Activated naive CD4-positive, alpha-beta T cell treated with anti-CD3 and anti-CD28 coated beads, Interleukin-2, amount 50 U/mL, for 16 hours (primary cell): ENCODE measurements at regions not wholly inside any gene's neighbourhood (a gene's known extent, or its start where the extent isn't known, plus 50 kb on each side); places are given as distances from the start of the nearest gene placed in this dataset.

Source experiments
- DNase-seq: peaks from one replicate; pipeline ENCODE4 v3.0.0-alpha.2; 2020

DNA sequence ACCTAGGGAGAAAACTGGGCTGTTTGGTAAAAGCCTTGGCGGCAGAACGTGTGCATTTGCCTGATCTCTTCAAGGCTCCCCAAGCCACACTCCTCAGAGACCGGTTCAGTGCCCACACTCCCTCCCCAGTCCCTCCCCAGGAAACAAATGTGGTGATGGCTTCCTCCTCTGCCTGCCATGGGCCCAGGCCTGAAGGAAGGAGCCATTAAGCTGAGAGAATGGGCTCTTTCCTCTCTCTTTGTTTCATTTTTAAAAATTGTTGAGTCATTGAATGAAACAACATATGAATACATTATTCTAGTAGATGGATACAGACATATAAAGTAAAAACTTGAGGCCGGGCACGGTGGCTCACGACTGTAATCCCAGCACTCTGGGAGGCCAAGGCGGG lies 50.6 kb upstream of the YWHAQ start:
- no peak for DNase-seq

- no peak for DNase-seq
These were observed 54.8 kb upstream of the YWHAQ start for GRCh38 chr2:9685637-9686036.

DNA sequence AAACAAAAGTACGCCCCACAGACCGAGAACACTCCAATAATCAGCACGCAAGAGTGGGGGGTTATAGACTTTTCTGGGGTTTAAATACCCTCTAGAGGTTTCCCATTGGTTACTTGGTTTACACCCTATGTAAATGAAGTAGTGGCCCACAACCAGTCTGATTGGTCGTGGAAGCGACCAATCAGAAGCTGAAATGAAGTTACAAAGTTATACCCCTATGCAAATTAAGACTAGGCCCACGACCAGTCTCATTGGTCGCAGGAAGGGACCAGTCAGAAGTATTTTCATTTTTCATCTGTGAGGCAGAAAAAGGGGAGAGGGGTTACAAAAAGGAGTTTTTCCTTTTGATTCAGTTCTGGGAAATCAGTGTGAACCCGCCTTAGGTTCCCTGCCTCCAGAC lies 55.3 kb upstream of the YWHAQ start:
- no peak for DNase-seq

GRCh38 chr2:9690252-9690651 lies 59.5 kb upstream of the YWHAQ start:
- DNase-seq: no peak

- no peak for DNase-seq
These were observed 60.1 kb upstream of the YWHAQ start for GRCh38 chr2:9690716-9691498.

GRCh38 chr2:9692456-9693195 lies 61.8 kb upstream of the YWHAQ start:
- no peak for DNase-seq

DNA sequence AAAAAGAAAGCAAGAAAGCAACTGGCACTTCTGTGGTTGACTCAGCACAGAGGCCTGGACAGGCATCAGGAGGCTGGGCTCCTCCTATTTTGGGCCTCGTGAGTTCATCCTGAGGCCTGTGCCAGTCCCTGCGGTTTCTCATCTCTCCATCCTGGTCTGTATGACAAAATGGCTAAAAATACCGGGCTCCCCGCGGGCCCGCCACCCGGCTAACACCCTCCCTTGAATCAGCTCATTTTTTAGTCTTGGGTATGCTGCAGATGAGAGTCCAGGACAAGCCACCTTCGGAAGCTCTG lies 62.3 kb upstream of the YWHAQ start:
- DNase-seq: no peak

- DNase-seq: no peak
These were observed 62.8 kb upstream of the YWHAQ start for GRCh38 chr2:9693646-9694045.

- no peak for DNase-seq
These were observed 64.0 kb upstream of the YWHAQ start for GRCh38 chr2:9694661-9695234.

DNA sequence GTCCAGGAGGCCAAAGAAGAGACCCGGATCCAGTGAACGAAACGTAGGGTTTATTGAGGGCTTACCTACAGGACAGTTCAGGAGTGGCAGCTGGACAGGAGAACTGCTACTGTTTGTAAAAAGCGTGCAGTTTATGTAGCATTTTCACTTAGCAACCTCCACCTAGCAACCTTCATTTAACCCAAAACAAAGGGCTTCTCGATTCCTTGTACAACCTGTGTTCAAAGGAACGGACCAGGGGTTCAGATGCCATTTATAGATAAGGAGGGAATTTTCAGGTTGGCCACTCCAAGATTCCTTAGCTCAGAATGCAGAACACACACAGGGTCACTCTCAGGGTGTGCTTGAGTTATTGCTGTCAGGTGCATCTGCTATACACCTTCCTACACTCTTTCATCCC lies 65.1 kb upstream of the YWHAQ start:
- no peak for DNase-seq

DNA sequence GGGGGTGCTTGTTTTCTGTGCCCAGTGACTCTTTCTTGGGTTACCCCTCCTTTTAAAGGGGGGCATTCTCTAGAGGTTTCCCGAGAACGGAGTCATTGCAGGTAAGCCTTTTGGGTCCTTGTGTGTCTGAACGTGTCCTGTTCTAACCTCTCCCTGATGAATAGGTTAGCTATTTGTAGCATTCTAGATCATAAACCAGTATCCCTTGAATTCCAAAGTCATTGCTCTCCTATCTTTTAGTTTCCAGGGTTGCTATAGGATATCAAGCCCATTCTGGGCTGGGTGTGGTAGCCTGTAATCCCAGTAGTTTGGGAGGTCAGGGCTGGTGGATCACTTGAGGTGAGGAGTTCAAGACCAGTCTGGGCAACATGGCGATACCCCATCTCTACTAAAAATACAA lies 65.9 kb upstream of the YWHAQ start:
- DNase-seq: no peak

DNA sequence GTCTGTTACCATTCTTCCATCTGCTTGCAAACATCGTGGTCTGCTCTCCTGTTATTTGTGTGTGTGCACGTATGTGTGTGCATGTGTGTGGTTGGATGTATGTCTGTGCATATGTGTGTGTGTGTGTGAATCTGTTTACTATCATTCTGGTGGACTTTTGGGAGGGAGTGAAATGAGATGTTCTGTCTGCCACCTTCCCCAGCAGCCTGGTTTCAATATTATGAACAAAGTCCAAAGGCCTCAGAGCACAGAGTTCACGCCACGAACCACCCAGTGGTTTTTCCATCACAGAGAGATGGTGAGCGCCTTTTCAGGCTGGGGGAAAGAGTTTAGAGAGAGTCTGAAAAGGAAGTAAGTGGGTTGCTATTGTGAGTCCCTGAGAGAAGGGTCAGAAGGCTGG lies 67.1 kb upstream of the YWHAQ start:
- DNase-seq: no peak

DNA sequence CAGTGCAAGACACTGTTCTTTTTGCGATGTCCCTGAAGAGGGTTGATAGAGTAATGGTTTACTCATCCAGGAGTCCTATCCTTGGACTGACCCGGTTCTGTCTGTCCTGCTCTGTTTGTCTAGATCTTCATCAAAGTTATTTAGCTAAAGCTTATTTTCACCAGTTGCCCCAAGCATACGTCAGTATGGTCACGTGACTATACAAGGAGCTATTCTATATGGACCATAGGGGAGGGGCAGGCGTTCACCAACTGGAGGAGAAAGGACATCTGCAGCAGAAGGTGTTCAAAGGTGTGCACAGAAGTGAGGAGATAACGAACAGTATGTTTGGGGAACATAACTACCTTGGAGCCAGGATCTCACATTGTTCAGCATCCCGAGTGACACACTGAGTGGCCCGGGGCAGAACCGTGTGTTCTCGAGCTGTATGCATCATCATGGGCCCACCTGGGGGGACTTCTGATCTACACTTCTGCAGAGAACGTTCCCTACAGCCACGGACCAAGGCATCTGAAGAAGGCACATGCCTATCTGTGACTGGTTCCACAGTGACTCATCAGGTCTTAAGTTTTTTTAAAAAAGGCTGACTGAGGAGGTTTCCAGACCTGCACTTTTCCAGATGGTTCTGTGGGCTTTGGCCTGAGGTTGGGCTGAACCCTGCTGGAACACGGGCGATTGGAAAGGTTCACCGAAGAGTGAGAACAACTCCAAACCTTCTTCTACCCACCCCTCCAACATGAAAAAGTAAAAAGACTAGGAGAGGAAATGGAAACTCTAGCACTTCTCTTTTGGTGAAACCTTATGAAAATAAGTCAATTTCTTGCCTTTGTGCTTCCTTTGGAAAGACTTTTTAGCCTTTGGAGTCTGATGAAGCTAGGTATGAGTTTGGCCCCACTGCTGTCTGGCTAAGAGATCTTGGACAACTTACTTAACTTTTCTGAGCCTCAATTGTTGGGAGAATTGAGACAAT lies 68.6 kb upstream of the YWHAQ start:
- no peak for DNase-seq

- DNase-seq: no peak
These were observed 69.3 kb upstream of the YWHAQ start for GRCh38 chr2:9700109-9700495.

DNA sequence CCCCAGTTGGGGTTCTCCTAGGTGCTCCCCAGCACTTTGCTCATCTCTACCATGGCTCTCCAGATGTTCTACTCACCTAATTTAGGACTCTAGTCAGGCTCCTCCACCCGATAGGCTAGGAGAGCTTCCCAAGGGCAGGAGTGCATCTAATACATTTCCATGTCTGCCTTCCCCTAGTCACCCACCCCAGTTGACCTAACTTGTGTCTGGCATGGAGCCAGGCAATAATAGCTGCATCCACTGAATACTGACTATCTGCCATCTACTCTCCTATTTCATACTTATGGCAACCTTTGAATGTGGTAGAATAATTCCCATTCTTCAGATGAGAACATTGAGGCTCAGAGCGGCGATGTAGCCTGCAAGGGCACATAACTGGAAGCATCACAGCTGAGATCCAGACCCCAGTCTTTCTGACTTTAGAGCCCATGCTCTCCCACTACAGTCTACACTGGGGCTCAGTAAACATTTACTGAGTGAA lies 71.8 kb upstream of the YWHAQ start:
- no peak for DNase-seq

GRCh38 chr2:9703085-9703678 lies 72.4 kb upstream of the YWHAQ start:
- DNase-seq: peak; percentile 55

- no peak for DNase-seq
These were observed 73.0 kb upstream of the YWHAQ start for GRCh38 chr2:9703701-9704221.

DNA sequence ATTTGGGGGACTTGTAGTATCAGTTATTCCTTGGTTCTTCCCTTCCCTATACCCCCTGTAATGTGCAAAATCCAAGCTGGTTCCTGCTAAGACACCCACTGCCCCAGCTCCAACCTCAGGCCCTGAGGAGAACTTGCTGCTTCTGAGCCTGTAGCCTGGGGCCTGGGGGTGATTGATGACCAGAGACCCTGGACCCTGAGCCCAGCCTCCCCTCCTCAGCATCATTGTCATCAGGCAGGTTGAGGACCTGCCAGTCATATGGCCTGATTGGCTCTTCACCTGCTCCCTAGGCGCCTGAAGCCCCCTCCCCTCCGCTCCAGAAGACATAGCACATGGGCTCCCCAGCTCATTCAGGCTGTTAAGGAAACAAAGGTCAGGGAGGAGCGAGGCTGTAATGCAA lies 73.8 kb upstream of the YWHAQ start:
- DNase-seq: no peak

DNA sequence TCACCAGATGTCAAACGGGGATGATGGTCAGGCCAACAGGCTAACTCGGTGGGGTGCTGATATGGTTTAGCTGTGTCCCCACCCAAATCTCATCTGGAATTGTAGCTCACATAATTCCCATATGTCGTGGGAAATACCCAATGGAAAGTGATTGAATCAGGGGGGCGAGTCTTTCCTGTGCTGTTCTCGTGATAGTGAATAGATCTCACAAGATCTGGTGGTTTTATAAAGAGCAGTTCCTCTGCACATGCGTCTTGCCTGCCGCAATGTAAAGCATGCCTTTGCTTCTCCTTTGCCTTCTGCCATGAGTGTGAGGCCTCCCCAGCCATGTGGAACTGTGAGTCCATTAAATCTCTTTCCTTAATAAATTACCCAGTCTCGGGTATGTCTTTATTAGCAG lies 74.4 kb upstream of the YWHAQ start:
- DNase-seq: no peak

GRCh38 chr2:9707008-9707407 lies 76.2 kb upstream of the YWHAQ start:
- no peak for DNase-seq

DNA sequence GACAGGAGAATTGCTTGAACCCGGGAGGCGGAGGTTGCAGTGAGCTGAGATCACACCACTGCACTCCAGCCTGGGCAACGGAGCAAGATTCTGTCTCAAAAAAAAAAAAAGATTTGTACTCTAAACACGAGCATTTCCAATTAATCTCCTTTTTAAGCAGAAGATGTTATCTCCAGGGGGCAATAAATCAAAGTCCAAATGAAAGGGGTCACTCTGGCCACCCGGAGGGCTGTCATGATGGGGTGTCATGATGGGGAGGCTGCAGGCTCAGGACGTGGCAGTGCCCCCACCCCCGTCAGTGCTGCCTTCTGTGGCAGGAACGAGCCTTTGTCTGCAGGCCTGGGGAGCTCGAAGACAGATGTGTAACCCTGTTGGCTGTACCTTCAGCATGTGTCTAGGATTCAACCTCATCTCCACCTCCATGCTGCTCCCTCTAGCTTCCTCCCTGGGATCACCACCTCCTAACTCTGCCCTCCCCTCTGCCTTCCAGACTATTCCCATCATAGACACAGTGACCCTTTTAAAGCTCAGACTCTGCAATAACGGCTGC lies 76.9 kb upstream of the YWHAQ start:
- no peak for DNase-seq
